Tibial nerve (tissue), 4 donors: ENCODE measurements at regions not wholly inside any gene's neighbourhood (a gene's known extent, or its start where the extent isn't known, plus 50 kb on each side); places are given as distances from the start of the nearest gene placed in this dataset.

Experiments
- EP300 ChIP-seq, 2 donors: sonication (generic); formaldehyde crosslinking; IDR thresholded peaks; one replicate each; pipeline ENCODE4 v1.6.1; 2017; ENCODE audit warnings: antibody characterized with exemption in 2 of 2, mild to moderate bottlenecking in 1 of 2
- TF ChIP-seq, protein P1 (sequence below), 5 experiments: fragments of 200-600 bp in 3 of 5; fragments of 450-650 bp in 2 of 5; sonication (generic) in 3 of 5; IDR thresholded peaks; one replicate each; pipeline ENCODE4 v1.5.1; 2016 to 2019; ENCODE audit warnings: antibody characterized with exemption in 5 of 5, mild to moderate bottlenecking in 3 of 5, moderate library complexity in 2 of 5

DNA sequence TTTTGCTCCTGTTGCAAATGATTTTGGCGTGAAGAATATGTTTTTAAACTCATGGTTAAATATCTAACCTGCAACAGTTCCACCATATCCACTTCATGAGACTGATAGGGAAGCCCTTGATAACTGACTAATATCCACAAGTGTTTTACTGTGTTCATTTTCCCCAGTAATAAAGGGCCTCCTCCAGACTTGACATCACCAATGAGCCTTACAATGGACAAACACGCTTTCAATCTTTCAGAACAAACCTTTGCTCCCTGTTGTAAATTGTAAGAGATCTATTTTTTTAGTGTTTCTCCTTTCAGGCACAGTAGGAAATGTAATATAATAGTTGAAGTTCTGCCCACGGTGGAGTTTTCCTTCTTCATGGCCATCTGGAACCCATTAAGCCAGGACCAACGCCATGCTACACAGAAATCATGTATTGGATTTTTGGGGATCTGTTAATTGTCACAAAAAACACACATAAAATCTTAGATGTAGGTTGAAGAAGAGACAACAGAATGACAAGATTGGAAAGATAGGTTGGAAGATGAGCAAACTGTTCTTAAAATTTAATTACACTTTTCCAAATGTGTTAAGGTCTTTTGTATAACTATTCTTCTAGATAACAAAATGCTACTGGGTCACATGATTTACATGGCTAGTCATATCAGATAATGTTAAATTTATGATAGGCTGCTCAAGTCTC lies 1030.1 kb downstream of the FSTL5 start:
- TF ChIP-seq EP300 (IDR thresholded peaks at IDR 0.05): no peak
- TF ChIP-seq, protein P1, sequence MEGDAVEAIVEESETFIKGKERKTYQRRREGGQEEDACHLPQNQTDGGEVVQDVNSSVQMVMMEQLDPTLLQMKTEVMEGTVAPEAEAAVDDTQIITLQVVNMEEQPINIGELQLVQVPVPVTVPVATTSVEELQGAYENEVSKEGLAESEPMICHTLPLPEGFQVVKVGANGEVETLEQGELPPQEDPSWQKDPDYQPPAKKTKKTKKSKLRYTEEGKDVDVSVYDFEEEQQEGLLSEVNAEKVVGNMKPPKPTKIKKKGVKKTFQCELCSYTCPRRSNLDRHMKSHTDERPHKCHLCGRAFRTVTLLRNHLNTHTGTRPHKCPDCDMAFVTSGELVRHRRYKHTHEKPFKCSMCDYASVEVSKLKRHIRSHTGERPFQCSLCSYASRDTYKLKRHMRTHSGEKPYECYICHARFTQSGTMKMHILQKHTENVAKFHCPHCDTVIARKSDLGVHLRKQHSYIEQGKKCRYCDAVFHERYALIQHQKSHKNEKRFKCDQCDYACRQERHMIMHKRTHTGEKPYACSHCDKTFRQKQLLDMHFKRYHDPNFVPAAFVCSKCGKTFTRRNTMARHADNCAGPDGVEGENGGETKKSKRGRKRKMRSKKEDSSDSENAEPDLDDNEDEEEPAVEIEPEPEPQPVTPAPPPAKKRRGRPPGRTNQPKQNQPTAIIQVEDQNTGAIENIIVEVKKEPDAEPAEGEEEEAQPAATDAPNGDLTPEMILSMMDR (IDR thresholded peaks at IDR 0.05): no peak
